Calu3 (cell line): ENCODE measurements at regions not wholly inside any gene's neighbourhood (a gene's known extent, or its start where the extent isn't known, plus 50 kb on each side); places are given as distances from the start of the nearest gene placed in this dataset.

ENCODE experiments used
- BruUV-seq: library from RNA; stranded (reverse); fragments of 400-500 nt; replicated peaks from 2 replicates; lab custom pipeline; 2021; lab: Mats Ljungman, UMichigan
- CTCF ChIA-PET: fragments of 300-600 bp; sonication (Branson Sonifier 250); formaldehyde crosslinking; loops from one replicate; lab custom pipeline; 2022; ENCODE audit warnings: antibody characterized with exemption; lab: Charles Lee
- DNase-seq: peaks from one replicate; pipeline ENCODE4 v3.0.0; 2022
- H3K27ac Mint-ChIP-seq: one replicate; pipeline ENCODE4 v1.8.0; 2022; ENCODE audit warnings: mixed read lengths; ENCODE audit not compliant: unreplicated experiment
- H3K27me3 Mint-ChIP-seq: one replicate; pipeline ENCODE4 v1.8.0; 2022; ENCODE audit warnings: mixed read lengths; ENCODE audit not compliant: unreplicated experiment
- H3K36me3 Mint-ChIP-seq: one replicate; pipeline ENCODE4 v1.8.0; 2022; ENCODE audit warnings: mild to moderate bottlenecking, moderate library complexity, mixed read lengths; ENCODE audit not compliant: insufficient read depth, unreplicated experiment
- H3K4me1 Mint-ChIP-seq: one replicate; pipeline ENCODE4 v1.8.0; 2022; ENCODE audit warnings: mild to moderate bottlenecking, low read depth, mixed read lengths; ENCODE audit not compliant: unreplicated experiment
- H3K4me3 Mint-ChIP-seq: one replicate; pipeline ENCODE4 v1.8.0; 2022; ENCODE audit warnings: mild to moderate bottlenecking, low read depth, moderate library complexity, mixed read lengths; ENCODE audit not compliant: unreplicated experiment
- H3K9me3 Mint-ChIP-seq: one replicate; pipeline ENCODE4 v1.8.0; 2022; ENCODE audit warnings: low read depth, mixed read lengths; ENCODE audit not compliant: unreplicated experiment
- CTCF ChIP-seq: fragments of 200-600 bp; IDR thresholded peaks from one replicate; pipeline ENCODE4 v1.8.0; 2022; ENCODE audit warnings: antibody characterized with exemption; ENCODE audit not compliant: unreplicated experiment
- intact Hi-C: fragments of 100-400 bp; cut with micrococcal nuclease; formaldehyde crosslinking; loops from one replicate; pipeline ENCODE4 v1.10.0; 2022; ENCODE audit not compliant: unreplicated experiment

- BruUV-seq = no TSS peak
- Mint-ChIP-seq H3K9me3 (no peaks in the 10 kb centered on the region), H3K36me3 (no peaks in the 10 kb centered on the region), H3K27me3 (no peaks in the 10 kb centered on the region), H3K4me3 (no peak overlapping the region), H3K4me1 (peaks cover 4% of the 10 kb centered on the region), H3K27ac (no peak overlapping the region)
- CTCF ChIA-PET = interaction anchor here (0.5 kb wide), 1 partner anchor 203 kb away, joined by 3 read pairs; no protein-coding TSS in a partner anchor
- DNase-seq = no peak
- no peak for TF ChIP-seq CTCF
- intact Hi-C loops = no loop called here
Measured at GRCh38 chr1:219266524-219266923, 92.8 kb downstream of the LYPLAL1 start.

DNA sequence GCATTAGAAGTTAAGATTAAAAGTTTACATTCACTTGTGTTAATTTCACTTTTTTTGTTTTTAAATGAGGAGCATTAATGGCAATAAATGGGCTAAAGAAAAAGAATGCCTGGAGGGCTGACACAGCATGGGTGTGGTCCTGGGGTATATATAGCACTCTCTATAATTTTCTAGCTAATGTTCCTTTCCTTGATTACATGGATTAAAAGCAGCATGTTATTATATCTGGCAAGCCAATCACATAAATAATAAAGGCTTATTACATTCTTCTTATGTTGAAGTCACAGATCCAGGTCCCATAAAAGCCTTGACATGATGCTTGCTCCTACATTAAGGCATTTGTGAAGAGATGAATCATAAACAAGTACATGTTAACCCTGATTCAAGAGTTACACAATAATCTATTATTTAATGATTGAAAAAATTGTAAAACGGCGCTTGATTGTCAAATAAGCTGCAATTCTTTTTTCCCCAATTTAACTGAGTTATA, 91.4 kb downstream of the LYPLAL1 start:
- intact Hi-C loops = no loop called here
- no peak overlapping the region for H3K4me3 Mint-ChIP-seq
- peaks cover under 1% of the 10 kb centered on the region for H3K9me3 Mint-ChIP-seq
- DNase-seq = no peak
- H3K27me3 Mint-ChIP-seq = no peaks in the 10 kb centered on the region
- no peaks in the 10 kb centered on the region for H3K4me1 Mint-ChIP-seq
- CTCF ChIA-PET = no interaction called here
- no peak for TF ChIP-seq CTCF
- H3K36me3 Mint-ChIP-seq = no peaks in the 10 kb centered on the region
- H3K27ac Mint-ChIP-seq = no peak overlapping the region
- BruUV-seq = no TSS peak

- intact Hi-C loops = no loop called here
Measured at GRCh38 chr1:219264561-219264960, 90.9 kb downstream of the LYPLAL1 start.

More at GRCh38 chr1:219264561-219264960, 90.9 kb downstream of the LYPLAL1 start:
- TF ChIP-seq CTCF = no peak
- H3K9me3 Mint-ChIP-seq = peaks cover 4% of the 10 kb centered on the region
- H3K4me1 Mint-ChIP-seq = no peaks in the 10 kb centered on the region
- no peaks in the 10 kb centered on the region for H3K27me3 Mint-ChIP-seq
- CTCF ChIA-PET = no interaction called here
- H3K27ac Mint-ChIP-seq = no peak overlapping the region
- no TSS peak for BruUV-seq
- DNase-seq = no peak
- no peaks in the 10 kb centered on the region for H3K36me3 Mint-ChIP-seq
- no peak overlapping the region for H3K4me3 Mint-ChIP-seq
